Natural killer cell (primary cell): ENCODE measurements at regions not wholly inside any gene's neighbourhood (a gene's known extent, or its start where the extent isn't known, plus 50 kb on each side); places are given as distances from the start of the nearest gene placed in this dataset.

Experiments
- ATAC-seq, 3 donors: fragments of 150-1000 bp in 2 of 3; fragments of 200-7000 bp in 1 of 3; cut with Tn5 transposase; 1 replicate in 1 of 3; 2 replicates in 2 of 3; pipeline ENCODE4 v1.10.0; 2021; ENCODE audit warnings: mild to moderate bottlenecking in 2 of 3, moderate library complexity in 2 of 3
- DNase-seq, 2 donors: peaks; one replicate each; pipeline versions ENCODE4 v3.0.0 to v3.0.0-alpha.2; 2013 to 2021; ENCODE audit warnings: mixed read lengths in 1 of 2
- H3K27ac ChIP-seq: one replicate; pipeline ENCODE4 v1.5.1; 2013; ENCODE audit warnings: mild to moderate bottlenecking, low read length
- H3K27me3 ChIP-seq: one replicate; pipeline ENCODE4 v1.6.1; 2013; ENCODE audit warnings: low read length; ENCODE audit not compliant: control insufficient read depth, insufficient read depth
- H3K36me3 ChIP-seq: one replicate; pipeline ENCODE4 v1.6.1; 2013; ENCODE audit warnings: low read length; ENCODE audit not compliant: control insufficient read depth, insufficient read depth
- H3K4me1 ChIP-seq: one replicate; pipeline ENCODE4 v1.6.1; 2013; ENCODE audit warnings: low read length; ENCODE audit not compliant: control insufficient read depth, insufficient read depth
- H3K4me3 ChIP-seq: one replicate; pipeline ENCODE4 v1.5.1; 2013; ENCODE audit warnings: low read length
- H3K9me3 ChIP-seq: one replicate; pipeline ENCODE4 v1.6.1; 2013; ENCODE audit warnings: low read length; ENCODE audit not compliant: control insufficient read depth, insufficient read depth
- H3K27ac Mint-ChIP-seq, 2 donors: one replicate each; pipeline ENCODE4 v1.8.0; 2022; ENCODE audit warnings: mild to moderate bottlenecking in 2 of 2, mixed read lengths in 2 of 2, moderate library complexity in 1 of 2
- H3K27me3 Mint-ChIP-seq, 2 donors: one replicate each; pipeline ENCODE4 v1.8.0; 2022; ENCODE audit warnings: low read depth in 2 of 2, mixed read lengths in 2 of 2
- H3K36me3 Mint-ChIP-seq: one replicate; pipeline ENCODE4 v1.8.0; 2022; ENCODE audit warnings: mixed read lengths
- H3K4me1 Mint-ChIP-seq, 2 donors: one replicate each; pipeline ENCODE4 v1.8.0; 2022; ENCODE audit warnings: mixed read lengths in 2 of 2
- H3K4me3 Mint-ChIP-seq: one replicate; pipeline ENCODE4 v1.8.0; 2022; ENCODE audit warnings: mild to moderate bottlenecking, moderate library complexity, mixed read lengths
- H3K9me3 Mint-ChIP-seq, 2 donors: one replicate each; pipeline ENCODE4 v1.8.0; 2022; ENCODE audit warnings: mixed read lengths in 2 of 2
- WGBS: methylation state at CpG from one replicate; pipeline ENCODE4 v1.1.7; 2013; ENCODE audit warnings: missing lambda C conversion rate; ENCODE audit not compliant: insufficient coverage; 5-methylcytosine and 5-hydroxymethylcytosine counted together
- intact Hi-C: fragments of 100-400 bp; cut with micrococcal nuclease; formaldehyde crosslinking; loops from one replicate; pipeline ENCODE4 v1.14.2; 2022
- TF ChIP-seq, protein P1 (sequence below): fragments of 200-600 bp; IDR thresholded peaks from one replicate; pipeline ENCODE4 v1.8.0; 2022; ENCODE audit warnings: antibody characterized with exemption

DNA sequence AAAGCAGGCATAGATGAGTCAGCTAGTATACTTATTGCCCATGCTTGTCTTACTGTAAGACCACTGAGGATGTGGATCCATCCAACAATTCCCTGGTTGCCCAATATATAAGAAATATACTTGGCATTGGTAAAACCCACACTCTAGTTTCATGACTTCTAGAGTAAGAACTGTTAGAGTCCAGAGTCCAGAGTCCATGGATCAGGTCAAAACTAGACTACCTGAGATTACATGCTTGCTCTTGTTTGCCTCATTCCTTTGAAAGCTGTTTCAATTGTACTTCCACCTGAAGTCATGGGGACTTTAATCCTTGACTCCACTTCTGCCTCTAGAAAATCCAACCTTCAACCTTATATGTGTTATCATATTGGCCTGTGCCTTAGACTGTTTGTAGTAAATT lies 707.6 kb upstream of the FAM98A start:
- Histone ChIP-seq H3K27me3 (no peaks in the 10 kb centered on the region), H3K36me3 (no peaks in the 10 kb centered on the region), H3K9me3 (no peaks in the 10 kb centered on the region), H3K27ac (no peak overlapping the region), H3K4me3 (no peak overlapping the region), H3K4me1 (no peaks in the 10 kb centered on the region)
- Mint-ChIP-seq H3K36me3 (no peaks in the 10 kb centered on the region), H3K4me3 (no peak overlapping the region), H3K27me3 (no peaks in the 10 kb centered on the region), H3K27ac (no peak overlapping the region), H3K4me1 (no peaks in the 10 kb centered on the region), H3K9me3 (peaks cover 7 to 10% of the 10 kb centered on the region in 2 donors)
- TF ChIP-seq, protein P1, sequence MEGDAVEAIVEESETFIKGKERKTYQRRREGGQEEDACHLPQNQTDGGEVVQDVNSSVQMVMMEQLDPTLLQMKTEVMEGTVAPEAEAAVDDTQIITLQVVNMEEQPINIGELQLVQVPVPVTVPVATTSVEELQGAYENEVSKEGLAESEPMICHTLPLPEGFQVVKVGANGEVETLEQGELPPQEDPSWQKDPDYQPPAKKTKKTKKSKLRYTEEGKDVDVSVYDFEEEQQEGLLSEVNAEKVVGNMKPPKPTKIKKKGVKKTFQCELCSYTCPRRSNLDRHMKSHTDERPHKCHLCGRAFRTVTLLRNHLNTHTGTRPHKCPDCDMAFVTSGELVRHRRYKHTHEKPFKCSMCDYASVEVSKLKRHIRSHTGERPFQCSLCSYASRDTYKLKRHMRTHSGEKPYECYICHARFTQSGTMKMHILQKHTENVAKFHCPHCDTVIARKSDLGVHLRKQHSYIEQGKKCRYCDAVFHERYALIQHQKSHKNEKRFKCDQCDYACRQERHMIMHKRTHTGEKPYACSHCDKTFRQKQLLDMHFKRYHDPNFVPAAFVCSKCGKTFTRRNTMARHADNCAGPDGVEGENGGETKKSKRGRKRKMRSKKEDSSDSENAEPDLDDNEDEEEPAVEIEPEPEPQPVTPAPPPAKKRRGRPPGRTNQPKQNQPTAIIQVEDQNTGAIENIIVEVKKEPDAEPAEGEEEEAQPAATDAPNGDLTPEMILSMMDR = no peak
- DNase-seq = no peak
- intact Hi-C loops = no loop called here
- ATAC-seq = no peak

DNA sequence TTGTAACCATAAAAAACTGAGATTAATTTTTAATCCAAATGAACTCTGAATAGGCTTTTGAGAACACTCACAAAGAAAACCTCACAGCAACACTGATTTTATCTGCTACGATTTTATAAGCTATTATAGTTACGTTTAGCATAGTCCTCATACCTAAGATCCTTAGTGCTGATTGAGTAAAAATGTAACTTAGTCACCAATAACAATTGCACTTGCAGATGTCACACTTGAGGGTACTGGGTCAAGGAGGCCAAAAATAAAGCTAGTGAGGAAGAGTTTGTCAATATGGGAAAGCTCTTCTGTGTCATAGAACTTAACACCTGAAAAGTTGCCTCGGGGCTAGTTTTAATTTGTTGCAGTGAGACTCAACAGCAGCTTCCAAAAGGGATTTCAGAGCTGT lies 706.5 kb upstream of the FAM98A start:
- no peaks in the 10 kb centered on the region for H3K4me1 ChIP-seq
- DNase-seq = no peak
- H3K27ac Mint-ChIP-seq = no peak overlapping the region
- H3K9me3 Mint-ChIP-seq = peaks cover 4 to 8% of the 10 kb centered on the region in 2 donors
- H3K9me3 ChIP-seq = no peaks in the 10 kb centered on the region
- H3K27ac ChIP-seq = no peak overlapping the region
- no peak overlapping the region for H3K4me3 Mint-ChIP-seq
- H3K27me3 ChIP-seq = no peaks in the 10 kb centered on the region
- H3K36me3 Mint-ChIP-seq = no peaks in the 10 kb centered on the region
- TF ChIP-seq, protein P1 = no peak
- intact Hi-C loops = no loop called here
- 65% methylated on average over 1 of the region's 3 CpGs for WGBS
- H3K27me3 Mint-ChIP-seq = no peaks in the 10 kb centered on the region
- no peak for ATAC-seq
- no peaks in the 10 kb centered on the region for H3K36me3 ChIP-seq
- H3K4me1 Mint-ChIP-seq = no peaks in the 10 kb centered on the region
- H3K4me3 ChIP-seq = no peak overlapping the region

DNA sequence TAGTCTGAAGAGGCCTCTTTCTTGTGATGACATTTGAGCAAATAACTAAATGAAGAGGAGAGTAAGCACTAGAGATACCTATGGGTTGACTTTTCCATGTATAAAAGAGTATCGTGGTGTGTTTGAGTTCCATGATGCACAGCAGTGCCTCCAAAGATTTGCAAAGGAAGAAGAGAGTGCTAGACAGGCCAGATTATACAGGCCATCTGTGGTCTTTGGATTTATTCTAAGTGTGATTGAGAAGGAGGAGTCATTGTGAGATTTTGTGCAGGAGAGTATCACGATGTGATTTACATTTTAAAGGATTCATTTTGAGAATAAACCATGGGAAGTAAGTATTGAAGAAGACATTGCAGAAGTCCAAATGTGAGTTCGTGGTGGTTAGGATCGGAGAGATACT lies 695.9 kb upstream of the FAM98A start:
- no peak overlapping the region for H3K4me3 ChIP-seq
- no peak overlapping the region for H3K27ac Mint-ChIP-seq
- no peak overlapping the region for H3K27ac ChIP-seq
- peaks cover 8 to 23% of the 10 kb centered on the region in 2 donors for H3K9me3 Mint-ChIP-seq
- intact Hi-C loops = no loop called here
- no peaks in the 10 kb centered on the region for H3K27me3 ChIP-seq
- H3K9me3 ChIP-seq = no peaks in the 10 kb centered on the region
- H3K36me3 ChIP-seq = no peaks in the 10 kb centered on the region
- 82% methylated on average over 2 of the region's 4 CpGs for WGBS
- H3K4me1 ChIP-seq = no peaks in the 10 kb centered on the region
- ATAC-seq = no peak
- no peaks in the 10 kb centered on the region for H3K4me1 Mint-ChIP-seq
- no peak for DNase-seq
- H3K27me3 Mint-ChIP-seq = no peaks in the 10 kb centered on the region
- no peaks in the 10 kb centered on the region for H3K36me3 Mint-ChIP-seq
- TF ChIP-seq, protein P1 = no peak
- H3K4me3 Mint-ChIP-seq = no peak overlapping the region

DNA sequence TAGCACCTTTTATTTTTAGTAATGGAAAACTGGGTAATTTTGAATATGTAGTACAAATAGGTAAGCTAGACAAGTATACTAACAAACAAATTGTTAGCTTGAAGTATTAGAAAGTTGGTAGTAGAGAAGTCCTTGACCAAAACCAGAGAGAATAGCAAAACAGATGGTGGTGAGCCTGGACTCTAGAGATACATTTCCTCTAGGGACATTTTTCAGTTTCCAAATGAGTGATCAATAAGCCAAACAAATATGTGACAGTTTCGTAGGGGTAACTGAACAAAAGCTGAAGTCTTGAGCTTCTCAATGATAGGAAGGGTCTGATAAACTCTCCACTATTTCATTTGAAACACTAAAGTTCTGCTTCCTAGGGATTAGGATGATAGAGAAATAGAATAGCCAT lies 692.0 kb upstream of the FAM98A start:
- no peaks in the 10 kb centered on the region for H3K36me3 ChIP-seq
- ATAC-seq (no peak), DNase-seq (no peak)
- Mint-ChIP-seq H3K9me3 (peaks cover 14 to 16% of the 10 kb centered on the region in 2 donors), H3K4me1 (no peaks in the 10 kb centered on the region), H3K4me3 (no peak overlapping the region), H3K27me3 (no peaks in the 10 kb centered on the region), H3K27ac (no peak overlapping the region), H3K36me3 (no peaks in the 10 kb centered on the region)
- H3K27ac ChIP-seq = no peak overlapping the region
- no peaks in the 10 kb centered on the region for H3K27me3 ChIP-seq
- no peaks in the 10 kb centered on the region for H3K4me1 ChIP-seq
- H3K9me3 ChIP-seq = no peaks in the 10 kb centered on the region
- intact Hi-C loops = no loop called here
- no peak overlapping the region for H3K4me3 ChIP-seq
- TF ChIP-seq, protein P1 = no peak
- WGBS = 100% methylated on average over 1 of the region's 1 CpG
